Muscle layer of duodenum (tissue), 2 donors: ENCODE measurements at regions not wholly inside any gene's neighbourhood (a gene's known extent, or its start where the extent isn't known, plus 50 kb on each side); places are given as distances from the start of the nearest gene placed in this dataset.

Source experiments
- H3K27ac ChIP-seq: one replicate; pipeline ENCODE4 v1.7.0; 2013; ENCODE audit warnings: mild to moderate bottlenecking, low read length
- H3K27me3 ChIP-seq: one replicate; pipeline ENCODE4 v1.7.0; 2013; ENCODE audit warnings: low read depth, mild to moderate bottlenecking, control low read depth, low read length
- H3K36me3 ChIP-seq, 2 donors: one replicate each; pipeline ENCODE4 v1.7.0; 2013; ENCODE audit warnings: low read length in 2 of 2, control low read depth in 1 of 2, mild to moderate bottlenecking in 1 of 2; ENCODE audit not compliant: insufficient read depth in 2 of 2, control insufficient read depth in 1 of 2
- H3K4me1 ChIP-seq, 2 donors: one replicate each; pipeline ENCODE4 v1.7.0; 2013; ENCODE audit warnings: low read length in 2 of 2, mild to moderate bottlenecking in 2 of 2, control low read depth in 1 of 2, moderate library complexity in 1 of 2; ENCODE audit not compliant: insufficient read depth in 2 of 2, control insufficient read depth in 1 of 2
- H3K4me3 ChIP-seq, 2 donors: one replicate each; pipeline ENCODE4 v1.7.0; 2013; ENCODE audit warnings: low read length in 2 of 2, low read depth in 1 of 2, mild to moderate bottlenecking in 1 of 2
- H3K9me3 ChIP-seq, 2 donors: one replicate each; pipeline ENCODE4 v1.7.0; 2013; ENCODE audit warnings: low read length in 2 of 2, control low read depth in 1 of 2, mild to moderate bottlenecking in 1 of 2; ENCODE audit not compliant: control insufficient read depth in 1 of 2
- donor health status: healthy.

DNA sequence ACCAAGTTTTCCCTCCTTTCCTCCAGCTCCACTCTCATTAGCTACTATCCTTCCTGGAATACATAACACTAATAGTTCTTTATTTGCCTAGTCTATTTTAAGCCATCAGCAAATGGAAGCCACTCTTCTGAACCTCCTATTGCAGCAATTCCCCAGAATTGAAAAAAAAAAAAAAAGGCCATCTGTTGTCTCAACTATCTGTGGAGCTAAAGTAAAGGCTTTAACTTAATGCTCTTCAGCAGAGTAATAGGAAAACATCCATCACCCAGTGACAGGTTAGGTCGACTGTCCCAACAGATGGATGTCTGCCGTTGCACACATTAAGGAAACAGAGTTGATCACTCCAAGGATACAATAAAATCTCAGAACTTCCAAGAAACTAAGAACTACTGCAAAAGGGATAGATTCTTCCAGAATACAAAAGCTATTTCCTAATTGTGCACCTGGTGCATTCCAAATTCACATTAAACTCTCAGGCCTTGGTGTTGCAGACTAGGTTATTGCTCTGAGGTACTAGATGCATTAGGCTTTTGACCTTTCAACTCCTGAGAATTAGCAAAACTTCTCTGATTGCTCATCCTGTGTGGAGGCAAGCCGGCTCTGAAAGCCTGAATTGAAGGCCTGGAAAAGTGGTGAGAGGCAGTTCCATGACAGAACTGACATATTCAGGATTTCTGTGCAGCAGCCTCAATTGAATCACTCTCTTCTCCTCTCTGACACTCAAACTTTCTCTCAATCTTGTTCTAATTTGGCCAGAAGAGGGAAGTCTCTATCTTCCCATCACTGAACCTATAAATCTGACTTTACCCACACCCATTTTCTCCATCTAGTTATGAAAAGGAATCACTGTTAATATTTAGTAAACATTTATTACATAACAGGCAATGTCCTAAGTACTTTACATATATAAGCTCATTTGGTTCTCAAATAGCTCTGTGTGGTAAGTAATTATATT is 238.4 kb upstream of the HMGA2 start:
- no peaks in the 10 kb centered on the region for H3K36me3 ChIP-seq
- no peaks in the 10 kb centered on the region for H3K27me3 ChIP-seq
- no peak overlapping the region for H3K4me3 ChIP-seq
- H3K4me1 ChIP-seq, result no peaks in the 10 kb centered on the region
- no peaks in the 10 kb centered on the region for H3K9me3 ChIP-seq
- no peak overlapping the region for H3K27ac ChIP-seq

DNA sequence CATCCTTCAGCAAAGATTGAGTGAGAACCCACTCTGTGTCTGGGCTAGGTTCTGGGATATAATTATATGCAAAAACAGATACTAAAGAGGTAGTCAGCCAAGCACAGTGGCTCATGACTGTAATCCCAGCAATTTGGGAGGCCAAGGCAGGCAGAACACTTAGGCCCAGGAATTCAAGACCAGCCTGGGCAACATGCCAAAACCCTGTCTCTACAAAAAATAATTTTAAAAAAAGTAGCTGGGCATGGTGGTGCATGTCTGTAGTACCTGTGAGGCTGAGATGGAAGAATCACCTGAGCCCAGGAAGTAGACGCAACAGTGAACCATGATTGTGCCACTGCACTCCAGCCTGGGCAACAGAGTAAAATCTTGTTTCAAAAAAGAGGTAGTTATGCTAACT is 237.5 kb upstream of the HMGA2 start:
- Histone ChIP-seq H3K36me3 (no peaks in the 10 kb centered on the region), H3K4me3 (no peak overlapping the region), H3K4me1 (no peaks in the 10 kb centered on the region), H3K27me3 (no peaks in the 10 kb centered on the region), H3K27ac (no peak overlapping the region), H3K9me3 (no peaks in the 10 kb centered on the region)

DNA sequence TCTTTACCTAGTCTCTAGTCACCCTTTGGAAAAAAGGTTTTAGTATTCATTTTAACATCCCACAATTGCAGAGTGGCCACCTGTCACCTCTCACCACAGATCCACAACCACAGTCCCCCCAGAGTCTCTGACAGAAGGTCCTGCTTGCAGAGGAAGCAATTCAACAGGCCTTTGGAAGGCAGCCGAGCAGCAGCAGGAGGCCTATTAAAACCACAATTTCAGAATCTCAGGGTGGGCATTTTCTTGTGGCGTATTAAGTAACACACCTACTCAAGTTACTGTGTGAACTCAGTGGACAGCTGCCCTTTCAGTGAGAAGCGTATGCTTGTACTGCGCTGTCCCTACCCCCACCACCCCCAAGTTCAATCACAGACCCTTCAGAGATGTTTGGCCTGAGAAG is 234.0 kb upstream of the HMGA2 start:
- Histone ChIP-seq H3K36me3 (no peaks in the 10 kb centered on the region), H3K27me3 (no peaks in the 10 kb centered on the region)

DNA sequence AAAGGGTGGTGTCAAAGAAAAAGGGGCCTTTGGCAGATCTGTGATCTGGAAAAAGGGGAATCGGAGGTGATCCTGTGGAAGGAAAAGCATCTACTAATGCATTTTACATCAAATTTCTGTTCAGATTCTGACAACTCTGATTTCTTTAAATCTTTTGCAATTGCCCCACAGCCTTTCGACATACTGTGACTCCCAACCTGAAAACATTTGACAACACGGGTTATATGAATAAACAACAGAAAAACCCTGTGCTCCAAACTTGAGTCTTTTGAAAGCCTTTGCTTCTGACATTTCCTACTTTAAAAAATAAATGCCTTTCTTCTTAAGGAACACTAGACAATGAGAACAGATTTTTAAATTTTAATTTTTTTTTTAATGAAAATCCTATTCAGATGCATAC is 231.9 kb upstream of the HMGA2 start:
- no peak overlapping the region for H3K4me3 ChIP-seq
- no peaks in the 10 kb centered on the region for H3K36me3 ChIP-seq
- H3K27ac ChIP-seq, result no peak overlapping the region
- H3K9me3 ChIP-seq, result no peaks in the 10 kb centered on the region
- H3K27me3 ChIP-seq, result no peaks in the 10 kb centered on the region
- no peaks in the 10 kb centered on the region for H3K4me1 ChIP-seq

More for the DNA sequence above, 234.0 kb upstream of the HMGA2 start:
- Histone ChIP-seq H3K4me3 (no peak overlapping the region), H3K9me3 (no peaks in the 10 kb centered on the region), H3K4me1 (no peaks in the 10 kb centered on the region), H3K27ac (no peak overlapping the region)

DNA sequence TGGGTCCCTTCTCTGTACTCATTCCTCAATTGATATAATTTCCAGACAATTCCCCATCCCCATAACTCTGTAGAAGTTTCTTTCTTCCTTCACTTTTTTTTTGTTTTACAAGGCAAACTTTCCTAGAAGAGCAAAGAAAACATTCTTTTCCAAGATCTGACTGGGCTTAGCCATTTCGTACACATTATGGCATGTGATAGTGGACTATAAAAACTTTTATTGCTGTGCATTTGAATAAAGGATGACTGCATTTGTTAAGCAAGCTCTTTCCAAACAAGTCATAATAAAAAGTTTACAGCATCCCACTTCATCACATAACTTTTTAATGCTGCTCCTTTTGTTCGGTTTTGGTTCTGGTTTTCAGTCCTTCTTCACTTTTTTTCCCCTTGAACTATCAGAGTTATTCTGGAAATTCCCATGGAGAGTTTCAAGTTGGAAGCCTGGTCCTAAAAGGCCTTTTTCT is 231.0 kb upstream of the HMGA2 start:
- no peaks in the 10 kb centered on the region for H3K36me3 ChIP-seq
- no peaks in the 10 kb centered on the region for H3K4me1 ChIP-seq
- H3K27ac ChIP-seq, result no peak overlapping the region
- no peak overlapping the region for H3K4me3 ChIP-seq
- no peaks in the 10 kb centered on the region for H3K27me3 ChIP-seq
- no peaks in the 10 kb centered on the region for H3K9me3 ChIP-seq

DNA sequence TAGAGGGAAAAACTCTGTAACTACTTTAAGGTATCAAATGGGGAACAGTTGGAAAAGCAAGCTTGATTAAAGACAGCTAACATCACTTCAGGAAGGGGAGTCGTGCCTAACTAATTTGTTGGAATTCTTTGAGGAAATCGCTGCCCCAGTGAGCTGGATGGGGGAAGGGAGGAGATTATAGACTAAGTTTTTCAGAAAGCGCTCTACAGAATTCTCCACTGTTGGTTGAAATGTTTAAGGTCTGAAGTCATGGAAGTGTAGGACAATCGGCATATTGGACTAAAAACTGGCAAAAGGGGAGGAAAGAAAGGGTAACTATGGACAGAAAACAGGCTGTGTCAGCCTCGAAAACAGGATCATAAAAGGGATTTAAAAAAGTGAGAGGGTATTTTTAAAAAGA is 229.9 kb upstream of the HMGA2 start:
- Histone ChIP-seq H3K27me3 (no peaks in the 10 kb centered on the region), H3K27ac (no peak overlapping the region), H3K4me3 (no peak overlapping the region), H3K36me3 (no peaks in the 10 kb centered on the region), H3K4me1 (no peaks in the 10 kb centered on the region), H3K9me3 (no peaks in the 10 kb centered on the region)

DNA sequence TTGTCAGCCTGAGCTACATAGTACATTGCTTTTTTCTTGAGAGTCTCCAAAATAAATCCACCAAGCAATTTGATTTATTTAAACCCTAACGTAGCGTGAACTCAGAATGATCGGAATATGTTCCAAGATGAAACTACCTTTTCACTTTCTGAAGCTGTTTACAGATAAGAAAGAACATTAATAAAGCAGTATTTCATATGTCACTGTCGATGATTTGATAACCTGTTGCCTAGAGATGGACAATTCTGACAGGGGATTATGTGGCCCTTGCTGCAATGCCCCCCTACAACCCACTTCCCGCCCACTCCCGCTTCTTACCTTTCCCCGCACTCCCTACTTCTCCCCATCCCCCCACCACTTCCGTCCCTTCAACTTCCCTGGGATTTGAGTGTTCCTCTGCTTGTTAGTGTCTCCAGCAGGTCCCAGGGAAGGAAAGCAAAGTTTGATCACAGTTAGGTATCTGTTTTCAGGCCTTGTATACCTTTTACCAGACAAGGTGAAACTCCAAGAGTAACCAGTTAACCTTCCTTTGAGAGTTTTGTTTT is 229.2 kb upstream of the HMGA2 start:
- H3K27me3 ChIP-seq, result no peaks in the 10 kb centered on the region
- H3K36me3 ChIP-seq, result no peaks in the 10 kb centered on the region
- H3K4me3 ChIP-seq, result no peak overlapping the region
- no peak overlapping the region for H3K27ac ChIP-seq
- H3K9me3 ChIP-seq, result no peaks in the 10 kb centered on the region
- H3K4me1 ChIP-seq, result no peaks in the 10 kb centered on the region

DNA sequence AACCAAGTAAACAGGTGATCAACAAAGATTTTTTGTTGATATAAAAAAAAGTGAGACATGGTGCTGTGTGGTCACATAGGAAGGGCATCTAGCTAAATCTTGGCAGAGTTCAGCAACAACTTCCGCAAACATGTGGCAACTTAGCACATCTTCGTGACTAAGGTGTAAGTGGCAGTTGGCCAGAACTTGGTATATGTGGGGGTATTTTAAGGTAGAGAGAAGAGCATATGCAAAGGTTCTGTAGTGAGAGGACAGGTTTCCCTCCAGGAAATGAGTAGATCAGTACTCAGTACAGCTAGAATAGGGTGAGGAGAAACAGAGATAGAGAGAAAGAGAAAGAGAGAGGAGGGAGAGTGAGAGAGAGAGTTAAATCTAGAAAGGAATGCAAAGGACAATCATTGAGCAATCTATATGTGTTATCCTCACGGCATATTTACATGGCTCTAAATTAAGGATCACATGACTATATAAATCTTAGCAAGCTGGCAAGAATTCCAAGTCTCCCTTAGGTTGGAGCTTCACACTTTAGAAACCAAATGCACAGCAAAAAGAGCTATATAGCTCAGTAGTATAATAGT is 227.7 kb upstream of the HMGA2 start:
- no peak overlapping the region for H3K4me3 ChIP-seq
- H3K27me3 ChIP-seq, result no peaks in the 10 kb centered on the region
- H3K36me3 ChIP-seq, result no peaks in the 10 kb centered on the region
- H3K4me1 ChIP-seq, result no peaks in the 10 kb centered on the region
- no peak overlapping the region for H3K27ac ChIP-seq
- no peaks in the 10 kb centered on the region for H3K9me3 ChIP-seq

DNA sequence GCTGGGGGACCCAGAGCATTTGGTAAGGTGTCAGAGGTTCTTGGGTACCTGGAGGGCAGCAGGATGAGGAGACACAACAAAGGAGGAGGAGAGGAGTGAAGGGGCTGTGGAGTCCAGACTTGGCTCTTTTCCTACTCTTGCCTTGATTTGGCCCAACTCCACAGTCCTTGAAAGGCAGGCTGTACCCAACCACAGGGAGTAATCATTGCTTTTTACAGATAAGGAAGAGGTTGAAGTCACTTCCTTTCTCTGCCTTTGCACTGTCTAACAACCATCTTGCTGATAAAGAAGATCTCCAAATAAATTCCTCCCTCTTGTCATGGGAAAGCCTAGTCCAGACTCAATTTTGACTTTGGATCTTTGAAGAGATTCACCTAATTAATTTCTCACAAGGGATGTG is 226.8 kb upstream of the HMGA2 start:
- Histone ChIP-seq H3K4me3 (no peak overlapping the region), H3K9me3 (no peaks in the 10 kb centered on the region), H3K27me3 (no peaks in the 10 kb centered on the region), H3K36me3 (no peaks in the 10 kb centered on the region), H3K27ac (no peak overlapping the region), H3K4me1 (peaks cover 0 to 6% of the 10 kb centered on the region in 2 donors)

DNA sequence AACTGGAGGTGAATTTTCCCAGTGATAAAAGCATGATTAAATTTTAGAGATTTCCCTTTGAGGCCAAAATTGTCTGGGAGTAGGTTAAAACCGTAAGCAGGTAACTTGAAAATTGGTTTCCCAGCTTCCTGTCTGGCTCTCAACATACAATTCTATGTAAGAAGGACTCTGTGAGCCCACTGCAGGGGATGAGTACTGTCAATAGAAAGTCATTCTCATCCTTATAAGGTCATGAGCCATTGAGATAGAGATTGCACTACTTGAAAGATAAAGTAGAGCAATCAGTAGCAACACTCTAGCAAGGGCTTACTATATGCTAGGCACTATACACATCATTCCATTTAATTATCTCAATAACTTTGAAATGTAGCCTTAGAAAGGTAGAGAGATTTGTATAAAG is 225.6 kb upstream of the HMGA2 start:
- Histone ChIP-seq H3K27ac (no peak overlapping the region), H3K4me1 (peaks cover 0 to 16% of the 10 kb centered on the region in 2 donors), H3K9me3 (no peaks in the 10 kb centered on the region), H3K36me3 (no peaks in the 10 kb centered on the region), H3K27me3 (no peaks in the 10 kb centered on the region), H3K4me3 (no peak overlapping the region)

DNA sequence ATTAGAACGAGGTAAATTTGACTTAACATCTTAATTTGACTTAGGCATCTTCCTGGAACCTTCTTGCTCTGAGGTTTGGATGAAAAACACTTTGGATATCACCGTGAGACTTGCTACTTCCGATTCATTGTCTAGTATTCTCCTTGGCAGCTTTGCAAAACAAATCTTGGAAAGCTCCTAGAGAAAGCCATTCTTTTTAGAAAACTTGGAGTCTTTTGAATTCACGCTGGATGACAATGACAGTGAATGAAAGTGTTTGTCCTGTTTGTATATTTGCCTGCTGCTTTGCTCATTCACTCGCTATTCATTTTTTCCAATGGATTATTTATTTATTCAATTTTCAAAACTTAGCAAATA is 222.1 kb upstream of the HMGA2 start:
- no peak overlapping the region for H3K4me3 ChIP-seq
- peaks cover 0 to 21% of the 10 kb centered on the region in 2 donors for H3K4me1 ChIP-seq
- H3K9me3 ChIP-seq, result no peaks in the 10 kb centered on the region
- no peaks in the 10 kb centered on the region for H3K27me3 ChIP-seq
- no peak overlapping the region for H3K27ac ChIP-seq
- no peaks in the 10 kb centered on the region for H3K36me3 ChIP-seq
